ENCODE measurements at regions not wholly inside any gene's neighbourhood (a gene's known extent, or its start where the extent isn't known, plus 50 kb on each side); places are given as distances from the start of the nearest gene placed in this dataset.
A peak's percentile ranks its signal among the peaks of the same experiment; 100 is the strongest.

DNA sequence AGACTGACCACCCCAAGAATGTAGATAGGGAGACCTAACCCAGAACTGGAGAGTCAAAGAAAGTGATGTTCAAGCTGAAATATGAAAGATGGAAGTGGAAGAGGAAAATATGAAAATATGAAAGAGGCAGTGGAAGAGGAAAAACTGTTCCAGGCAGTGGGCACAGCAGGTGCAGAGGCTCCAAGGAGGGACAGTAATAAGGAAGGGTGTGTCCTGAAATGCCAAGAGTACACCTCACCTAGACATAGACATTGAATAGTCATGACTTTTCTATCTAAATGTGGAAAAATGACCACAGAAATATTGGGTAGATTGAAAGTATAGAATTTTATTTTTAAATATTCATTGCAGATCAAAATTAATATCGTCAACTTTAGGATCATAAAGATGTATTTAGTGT lies 161.7 kb upstream of the USP24 start:
- Mint-ChIP-seq H3K9me3 (ENCODE audit: low read depth, unreplicated experiment) (no peaks in the 10 kb centered on the region), H3K27me3 (ENCODE audit: unreplicated experiment) (no peaks in the 10 kb centered on the region), H3K4me3 (ENCODE audit: low read depth, unreplicated experiment) (no peak overlapping the region), H3K27ac (ENCODE audit: unreplicated experiment) (no peak overlapping the region), H3K36me3 (ENCODE audit: insufficient read depth, unreplicated experiment) (no peaks in the 10 kb centered on the region), H3K4me1 (ENCODE audit: low read depth, unreplicated experiment) (no peaks in the 10 kb centered on the region)
- intact Hi-C loops (cut with micrococcal nuclease; ENCODE audit: unreplicated experiment), result loop anchor here (5.0 kb wide), 2 partner anchors 50 to 515 kb away; no protein-coding TSS in a partner anchor
- no TSS peak for BruUV-seq (replicated peaks)
- CTCF ChIA-PET, result no interaction called here
- TF ChIP-seq, protein P1, sequence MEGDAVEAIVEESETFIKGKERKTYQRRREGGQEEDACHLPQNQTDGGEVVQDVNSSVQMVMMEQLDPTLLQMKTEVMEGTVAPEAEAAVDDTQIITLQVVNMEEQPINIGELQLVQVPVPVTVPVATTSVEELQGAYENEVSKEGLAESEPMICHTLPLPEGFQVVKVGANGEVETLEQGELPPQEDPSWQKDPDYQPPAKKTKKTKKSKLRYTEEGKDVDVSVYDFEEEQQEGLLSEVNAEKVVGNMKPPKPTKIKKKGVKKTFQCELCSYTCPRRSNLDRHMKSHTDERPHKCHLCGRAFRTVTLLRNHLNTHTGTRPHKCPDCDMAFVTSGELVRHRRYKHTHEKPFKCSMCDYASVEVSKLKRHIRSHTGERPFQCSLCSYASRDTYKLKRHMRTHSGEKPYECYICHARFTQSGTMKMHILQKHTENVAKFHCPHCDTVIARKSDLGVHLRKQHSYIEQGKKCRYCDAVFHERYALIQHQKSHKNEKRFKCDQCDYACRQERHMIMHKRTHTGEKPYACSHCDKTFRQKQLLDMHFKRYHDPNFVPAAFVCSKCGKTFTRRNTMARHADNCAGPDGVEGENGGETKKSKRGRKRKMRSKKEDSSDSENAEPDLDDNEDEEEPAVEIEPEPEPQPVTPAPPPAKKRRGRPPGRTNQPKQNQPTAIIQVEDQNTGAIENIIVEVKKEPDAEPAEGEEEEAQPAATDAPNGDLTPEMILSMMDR (IDR thresholded peaks at IDR 0.05; ENCODE audit: unreplicated experiment), result no peak
- DNase-seq, result no peak

DNA sequence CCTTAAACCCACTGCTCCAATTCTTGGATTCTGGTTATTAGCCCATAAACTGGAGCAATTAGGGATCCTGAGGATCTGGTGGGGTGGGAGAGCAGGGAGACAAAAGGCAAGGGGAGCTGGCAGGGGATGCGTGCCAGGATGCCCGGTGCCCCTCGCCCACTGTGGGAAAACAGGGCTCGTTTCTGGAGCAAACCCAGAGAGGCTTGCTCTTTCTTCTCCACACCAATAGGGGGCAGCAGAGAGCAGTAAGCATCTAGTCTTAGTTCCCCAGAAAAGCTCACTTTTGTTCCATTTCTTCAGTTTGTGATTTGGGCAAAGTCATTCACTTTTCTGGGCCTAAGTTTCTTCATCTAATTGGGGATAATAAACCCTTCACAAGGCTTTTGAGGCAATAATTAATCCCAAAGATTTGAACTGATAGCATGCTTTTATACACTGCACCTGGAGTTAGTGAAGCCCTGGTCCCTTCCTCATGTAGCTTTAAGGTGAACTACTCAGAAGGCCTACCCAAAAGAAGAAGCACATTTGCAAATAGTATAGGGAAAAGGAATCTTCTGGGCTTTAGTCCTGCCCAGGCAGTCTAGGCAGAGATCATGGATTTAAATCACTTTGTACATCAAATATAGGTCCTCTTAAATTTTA lies 160.6 kb upstream of the USP24 start:
- peak; percentile 61 for DNase-seq
- BruUV-seq (replicated peaks), result no TSS peak
- CTCF ChIA-PET, result interaction anchor here (0.6 to 1.4 kb wide), 8 partner anchors 12 to 595 kb away, joined by 3 to 7 read pairs (median 3); no protein-coding TSS in a partner anchor
- H3K9me3 Mint-ChIP-seq (ENCODE audit: low read depth, unreplicated experiment), result no peaks in the 10 kb centered on the region
- H3K27me3 Mint-ChIP-seq (ENCODE audit: unreplicated experiment), result peaks cover 3% of the 10 kb centered on the region
- TF ChIP-seq, protein P1 (IDR thresholded peaks at IDR 0.05; ENCODE audit: unreplicated experiment), result peak; percentile 95
- H3K4me1 Mint-ChIP-seq (ENCODE audit: low read depth, unreplicated experiment), result no peaks in the 10 kb centered on the region
- no peak overlapping the region for H3K4me3 Mint-ChIP-seq (ENCODE audit: low read depth, unreplicated experiment)
- no peaks in the 10 kb centered on the region for H3K36me3 Mint-ChIP-seq (ENCODE audit: insufficient read depth, unreplicated experiment)
- H3K27ac Mint-ChIP-seq (ENCODE audit: unreplicated experiment), result no peak overlapping the region
- intact Hi-C loops (cut with micrococcal nuclease; ENCODE audit: unreplicated experiment), result loop anchor here (2.0 to 5.0 kb wide), 3 partner anchors 52 to 1209 kb away; no protein-coding TSS in a partner anchor

DNA sequence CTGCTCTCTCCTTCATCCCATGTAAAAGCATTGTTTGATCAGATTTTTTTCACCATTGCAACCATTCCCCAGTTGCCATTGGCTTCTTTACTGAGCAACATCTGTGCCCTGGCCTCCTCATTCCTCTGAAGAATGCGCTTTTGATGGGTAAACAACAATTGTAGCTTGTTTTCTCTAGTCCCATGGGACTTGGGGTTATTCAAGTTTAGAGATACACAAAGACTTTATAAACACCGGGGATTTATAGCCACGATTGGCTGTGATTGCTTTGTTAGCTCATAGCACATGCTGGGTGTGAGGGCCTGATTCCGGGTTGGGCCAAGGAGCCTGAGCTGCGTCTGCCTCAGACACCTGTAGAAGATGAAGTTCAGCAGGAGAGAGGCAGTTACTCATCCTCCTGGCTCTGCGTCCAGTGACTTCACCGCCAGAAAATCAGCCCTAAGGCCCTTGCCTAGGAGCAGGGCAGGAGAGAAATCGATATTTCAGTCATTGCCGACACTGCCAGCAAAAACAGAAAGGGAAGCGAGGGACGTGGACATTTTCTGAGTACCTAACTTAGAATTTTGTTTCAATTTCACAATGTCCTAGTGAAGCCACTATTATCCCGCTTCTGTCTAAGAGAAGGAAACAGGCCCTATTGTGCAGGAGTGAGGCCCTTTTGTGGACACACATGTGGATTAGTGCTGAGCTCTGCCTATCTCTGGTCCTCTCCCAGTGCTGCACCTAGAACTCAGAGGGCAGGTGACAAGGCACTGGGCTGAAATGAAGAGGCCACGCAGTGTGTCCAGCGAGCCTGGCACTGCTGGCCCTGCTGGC lies 159.8 kb upstream of the USP24 start:
- H3K9me3 Mint-ChIP-seq (ENCODE audit: low read depth, unreplicated experiment), result no peaks in the 10 kb centered on the region
- no peak for DNase-seq
- CTCF ChIA-PET, result interaction anchor here (0.9 to 1.4 kb wide), 4 partner anchors 22 to 518 kb away, joined by 3 to 4 read pairs (median 3); no protein-coding TSS in a partner anchor
- peaks cover 10% of the 10 kb centered on the region for H3K27me3 Mint-ChIP-seq (ENCODE audit: unreplicated experiment)
- no peaks in the 10 kb centered on the region for H3K36me3 Mint-ChIP-seq (ENCODE audit: insufficient read depth, unreplicated experiment)
- intact Hi-C loops (cut with micrococcal nuclease; ENCODE audit: unreplicated experiment), result loop anchor here (2.0 to 5.0 kb wide), 3 partner anchors 52 to 1210 kb away; no protein-coding TSS in a partner anchor
- H3K4me3 Mint-ChIP-seq (ENCODE audit: low read depth, unreplicated experiment), result no peak overlapping the region
- TF ChIP-seq, protein P1 (IDR thresholded peaks at IDR 0.05; ENCODE audit: unreplicated experiment), result no peak
- H3K27ac Mint-ChIP-seq (ENCODE audit: unreplicated experiment), result no peak overlapping the region
- BruUV-seq (replicated peaks), result no TSS peak
- no peaks in the 10 kb centered on the region for H3K4me1 Mint-ChIP-seq (ENCODE audit: low read depth, unreplicated experiment)

DNA sequence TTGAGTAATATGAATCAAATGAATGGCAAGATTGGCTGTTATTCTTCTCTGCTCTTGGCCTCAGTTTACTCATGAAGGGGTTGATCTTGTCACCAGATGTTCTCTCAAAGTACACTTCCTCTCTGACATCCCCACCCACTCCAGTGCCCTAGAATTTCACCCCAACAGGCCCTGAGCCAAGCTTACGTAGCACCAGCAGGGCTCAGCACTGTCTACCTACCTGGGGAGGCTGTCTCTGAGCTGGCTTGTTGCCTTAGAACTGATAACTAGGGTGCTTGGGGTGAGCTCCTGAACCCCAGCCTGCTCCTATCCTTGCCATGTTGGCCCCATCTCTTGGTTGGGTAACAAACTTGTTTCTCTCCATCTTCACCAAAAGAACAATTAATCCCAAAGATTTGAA lies 159.1 kb upstream of the USP24 start:
- H3K36me3 Mint-ChIP-seq (ENCODE audit: insufficient read depth, unreplicated experiment), result no peaks in the 10 kb centered on the region
- no peaks in the 10 kb centered on the region for H3K4me1 Mint-ChIP-seq (ENCODE audit: low read depth, unreplicated experiment)
- CTCF ChIA-PET, result no interaction called here
- no peak overlapping the region for H3K27ac Mint-ChIP-seq (ENCODE audit: unreplicated experiment)
- no TSS peak for BruUV-seq (replicated peaks)
- H3K27me3 Mint-ChIP-seq (ENCODE audit: unreplicated experiment), result peaks cover 18% of the 10 kb centered on the region
- H3K4me3 Mint-ChIP-seq (ENCODE audit: low read depth, unreplicated experiment), result no peak overlapping the region
- TF ChIP-seq, protein P1 (IDR thresholded peaks at IDR 0.05; ENCODE audit: unreplicated experiment), result no peak
- no peaks in the 10 kb centered on the region for H3K9me3 Mint-ChIP-seq (ENCODE audit: low read depth, unreplicated experiment)
- no peak for DNase-seq
- intact Hi-C loops (cut with micrococcal nuclease; ENCODE audit: unreplicated experiment), result loop anchor here (2.0 kb wide), 1 partner anchor 1211 kb away; no protein-coding TSS in a partner anchor

Measured in Calu3 (cell line).